IPS DF 4.7 (cell line): ENCODE measurements at regions not wholly inside any gene's neighbourhood (a gene's known extent, or its start where the extent isn't known, plus 50 kb on each side); places are given as distances from the start of the nearest gene placed in this dataset.

Source experiments
- DNase-seq: peaks from one replicate; pipeline ENCODE4 v3.0.0-alpha.2; 2013; ENCODE audit warnings: low spot score; ENCODE audit errors: extremely low read depth

GRCh38 chr17:36863676-36864612, 73.3 kb upstream of the LHX1 start:
- DNase-seq, result no peak

- no peak for DNase-seq
Observed at GRCh38 chr17:36864827-36865430, 72.3 kb upstream of the LHX1 start.

- no peak for DNase-seq
Observed at GRCh38 chr17:36867716-36868341, 69.4 kb upstream of the LHX1 start.

DNA sequence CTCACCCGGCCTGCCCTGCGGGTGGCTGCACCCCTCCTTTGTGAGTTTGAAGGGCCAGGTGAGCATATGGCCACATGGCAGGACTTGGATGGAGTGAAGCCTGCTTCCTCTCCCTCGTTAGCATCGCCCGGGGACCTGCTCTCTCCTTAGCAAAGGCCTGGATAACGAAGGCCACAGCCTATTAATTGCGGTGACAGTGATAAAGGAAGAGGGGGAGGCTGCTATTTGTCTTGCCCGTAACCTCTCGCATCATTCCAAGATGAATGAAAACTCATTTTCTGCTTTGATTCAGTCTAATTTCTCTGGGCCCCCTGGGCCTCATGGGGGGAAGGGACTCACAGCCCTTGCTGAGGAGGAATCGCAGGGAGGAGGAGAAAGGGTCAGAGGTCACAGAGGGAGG, 68.5 kb upstream of the LHX1 start:
- no peak for DNase-seq

DNA sequence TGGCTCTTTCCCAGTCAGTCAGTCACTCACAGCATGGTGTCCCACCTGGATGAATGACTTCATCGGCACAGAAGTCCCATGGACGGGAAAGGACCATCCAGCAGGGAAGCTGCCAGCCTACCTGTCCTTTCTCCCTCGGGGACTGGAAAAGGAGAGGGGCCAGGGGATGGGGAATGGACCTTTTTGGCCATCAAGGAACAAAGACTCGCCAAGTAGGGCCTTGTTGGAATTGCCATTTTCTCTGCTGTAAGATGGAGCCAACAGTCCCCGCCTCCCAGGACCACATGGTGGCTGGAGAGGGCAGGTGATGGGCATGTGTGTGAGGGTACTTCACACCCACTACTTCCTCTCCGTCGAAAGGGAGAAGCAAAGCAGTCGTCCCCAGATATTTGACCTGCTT, 67.8 kb upstream of the LHX1 start:
- no peak for DNase-seq

DNA sequence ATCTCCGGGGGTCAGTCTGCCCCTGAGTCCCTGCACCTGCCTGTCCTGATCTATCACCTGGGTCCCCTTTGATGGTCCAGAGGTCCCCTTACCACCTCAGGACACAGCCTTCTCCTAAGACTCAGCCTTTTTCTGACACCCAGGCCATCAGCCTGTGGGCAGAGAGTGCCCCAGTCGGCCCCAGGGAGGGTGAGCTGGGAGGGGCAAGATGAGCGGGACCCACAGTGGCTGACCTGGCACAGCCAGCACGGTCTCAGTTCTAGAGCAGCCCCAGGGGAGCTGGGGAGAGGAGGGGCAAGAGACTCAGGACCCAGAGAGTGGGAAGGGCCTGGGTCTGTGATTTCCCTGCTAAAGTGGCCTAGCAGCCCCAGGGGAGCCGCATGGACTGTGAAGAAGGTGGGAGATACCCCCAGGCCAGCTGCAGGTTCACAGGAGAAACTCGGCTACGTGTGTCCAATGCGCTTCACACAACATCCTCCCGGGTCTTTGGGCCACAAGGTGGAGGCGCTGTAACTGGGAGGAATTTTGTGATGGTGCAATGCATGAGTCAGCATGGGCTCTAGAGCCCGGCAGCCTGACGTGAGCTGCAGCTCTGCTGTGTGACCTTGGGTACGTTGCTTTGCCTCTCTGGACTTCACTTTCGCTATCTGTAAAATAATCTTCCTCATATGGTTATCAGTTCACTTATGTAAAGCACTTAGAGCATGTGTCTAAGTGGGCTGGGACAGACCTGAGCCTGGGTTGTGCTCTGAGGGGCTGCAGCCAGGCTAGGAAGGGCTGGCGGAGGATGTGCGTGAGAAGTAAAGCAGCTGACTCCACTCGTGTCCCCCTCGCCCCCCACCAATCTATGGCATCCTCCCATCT, 67.2 kb upstream of the LHX1 start:
- DNase-seq, result no peak

DNA sequence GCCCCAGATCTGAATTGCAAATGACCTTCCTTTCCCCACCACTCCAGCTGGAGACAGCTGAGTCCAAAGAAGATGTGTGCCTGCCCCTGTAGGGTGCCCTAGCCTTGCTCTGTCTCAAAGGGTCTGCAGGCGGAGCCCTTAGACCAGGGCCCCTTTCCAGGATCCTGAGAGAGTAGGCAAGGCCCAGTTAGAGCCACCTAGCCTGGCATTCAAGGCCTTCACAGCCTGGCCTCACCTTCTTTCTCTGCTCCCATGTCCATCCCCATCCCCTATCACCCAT, 66.6 kb upstream of the LHX1 start:
- DNase-seq, result no peak

DNA sequence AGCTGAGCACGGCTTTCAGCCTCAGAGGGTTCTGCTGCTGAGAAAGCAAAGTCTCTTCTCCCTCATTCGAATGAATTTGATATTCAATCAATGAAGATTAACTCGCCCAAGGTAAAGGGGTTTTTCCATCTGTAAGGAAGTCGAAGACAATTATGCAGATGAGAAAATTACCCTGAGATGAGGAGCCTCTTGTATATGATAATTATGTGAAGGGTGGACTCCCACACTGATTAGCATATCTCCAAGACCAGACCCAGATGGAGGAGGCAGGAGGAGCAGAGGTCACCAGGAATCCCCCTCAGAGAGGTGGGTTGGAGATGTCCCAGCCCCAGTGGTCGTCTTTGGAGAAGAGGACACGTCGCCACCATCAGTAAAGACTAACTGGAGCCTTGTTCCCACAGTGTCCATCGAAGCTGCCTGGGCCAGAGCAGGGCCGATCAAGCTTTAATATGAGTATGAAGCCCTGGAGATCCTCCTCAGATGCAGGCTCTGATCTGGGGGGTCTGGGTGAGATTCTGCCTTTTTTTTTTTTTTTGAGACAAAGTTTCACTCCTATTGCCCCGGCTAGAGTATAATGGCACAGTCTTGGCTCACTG, 61.5 kb upstream of the LHX1 start:
- DNase-seq, result no peak

DNA sequence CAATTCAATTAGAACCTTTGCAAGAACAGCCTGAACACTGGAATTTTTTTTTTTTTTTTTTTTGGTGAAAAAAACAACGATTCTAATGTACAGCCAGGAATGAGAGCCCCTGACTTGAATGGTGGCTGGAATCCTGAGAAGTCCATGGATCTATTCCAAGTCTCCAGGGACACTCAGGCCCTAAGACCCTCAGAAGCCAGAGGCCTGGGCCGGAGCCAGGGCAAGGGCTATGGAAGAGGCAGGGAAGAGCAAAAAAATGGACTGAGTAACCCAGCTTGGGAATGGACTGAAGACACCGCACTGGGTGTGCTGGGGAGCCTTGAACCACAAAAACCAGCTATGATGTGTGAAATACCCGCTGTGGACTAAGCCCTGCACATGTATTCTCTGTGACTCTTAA, 60.3 kb upstream of the LHX1 start:
- DNase-seq, result no peak

DNA sequence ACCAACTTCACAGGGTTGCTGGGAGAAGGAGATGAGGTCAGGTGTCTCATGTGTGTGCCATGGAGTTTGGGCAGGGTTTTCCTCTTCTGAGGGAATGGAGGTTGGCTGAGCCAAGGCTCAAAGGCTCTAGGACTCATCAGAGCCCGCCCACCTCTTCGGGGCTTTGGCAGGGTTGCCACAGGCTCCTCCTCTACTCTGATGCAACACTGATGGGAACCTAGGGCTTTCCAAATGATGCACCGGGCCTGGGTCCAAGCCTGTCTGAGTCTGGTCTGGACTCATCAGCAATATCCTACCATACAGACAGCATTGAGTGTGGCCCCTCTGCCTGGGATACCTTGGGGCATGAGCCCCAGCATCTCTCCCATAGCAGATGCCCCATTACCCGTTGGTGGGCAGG, 59.5 kb upstream of the LHX1 start:
- no peak for DNase-seq

DNA sequence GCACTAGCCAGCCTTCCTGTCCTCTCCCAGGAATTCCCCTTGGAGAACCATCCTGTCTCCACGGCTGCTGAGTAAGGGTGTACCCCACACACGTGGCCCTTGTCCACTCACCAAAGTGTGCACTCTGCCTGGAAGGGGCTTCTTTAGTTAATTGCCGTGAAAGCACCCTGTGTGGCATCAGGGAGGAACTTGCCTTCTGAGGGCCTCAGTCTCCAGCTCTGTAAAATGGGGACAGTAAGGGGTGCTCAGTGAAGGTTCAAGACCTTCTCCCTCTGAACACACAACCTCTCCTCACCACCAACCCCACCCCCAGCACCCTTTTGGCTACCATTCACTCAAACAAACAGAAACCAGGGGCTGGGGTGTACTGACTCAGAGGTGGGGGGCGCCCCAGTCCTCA, 59.1 kb upstream of the LHX1 start:
- no peak for DNase-seq

- no peak for DNase-seq
Observed at GRCh38 chr17:36879027-36879426, 58.2 kb upstream of the LHX1 start.

DNA sequence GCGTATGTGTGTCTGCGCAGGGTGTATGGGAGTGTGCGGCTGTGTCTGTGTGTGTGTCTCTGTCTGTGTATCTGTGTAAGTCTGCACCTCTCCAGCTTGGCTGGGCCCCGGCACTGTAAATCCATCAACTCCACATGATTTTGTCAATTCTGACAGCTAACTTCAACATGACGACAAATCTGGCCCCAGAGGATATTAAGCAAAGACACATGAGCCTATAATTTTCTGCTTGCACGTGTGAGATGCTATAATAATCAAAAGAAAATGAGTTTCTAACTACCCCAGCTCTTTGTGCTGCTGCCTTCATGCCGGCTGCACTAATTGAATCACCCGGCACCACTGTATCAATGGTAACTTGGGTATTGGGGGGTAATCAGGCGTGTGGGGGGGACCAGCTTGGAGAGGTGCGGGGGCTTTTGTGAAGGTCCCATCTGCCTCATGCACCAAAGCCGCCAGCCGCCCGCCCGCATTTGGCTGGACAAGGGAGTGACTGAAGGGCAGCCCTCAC, 57.6 kb upstream of the LHX1 start:
- no peak for DNase-seq

- no peak for DNase-seq
Observed at GRCh38 chr17:36880268-36880905, 56.9 kb upstream of the LHX1 start.

DNA sequence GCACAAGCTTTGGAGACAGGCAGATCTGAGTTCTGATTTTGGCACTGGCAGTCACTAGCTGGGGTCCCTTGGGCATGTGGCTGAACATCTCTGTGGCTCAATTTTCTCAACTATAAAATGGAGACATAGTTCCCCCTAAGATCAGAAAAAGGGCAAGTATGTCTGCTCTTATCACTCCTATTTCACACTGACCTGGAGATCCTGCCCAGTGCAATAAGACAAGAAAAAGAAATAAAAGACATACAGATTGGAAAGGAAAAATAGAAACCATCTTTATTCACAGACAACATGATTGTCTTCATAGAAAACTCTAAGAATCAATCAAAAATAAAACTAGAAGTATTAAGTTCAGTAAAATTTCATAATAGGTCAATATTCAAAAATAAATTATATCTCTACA, 56.0 kb upstream of the LHX1 start:
- DNase-seq, result no peak

GRCh38 chr17:36884495-36885152, 52.7 kb upstream of the LHX1 start:
- no peak for DNase-seq

- DNase-seq, result no peak
Observed at GRCh38 chr17:36885153-36885735, 52.0 kb upstream of the LHX1 start.

DNA sequence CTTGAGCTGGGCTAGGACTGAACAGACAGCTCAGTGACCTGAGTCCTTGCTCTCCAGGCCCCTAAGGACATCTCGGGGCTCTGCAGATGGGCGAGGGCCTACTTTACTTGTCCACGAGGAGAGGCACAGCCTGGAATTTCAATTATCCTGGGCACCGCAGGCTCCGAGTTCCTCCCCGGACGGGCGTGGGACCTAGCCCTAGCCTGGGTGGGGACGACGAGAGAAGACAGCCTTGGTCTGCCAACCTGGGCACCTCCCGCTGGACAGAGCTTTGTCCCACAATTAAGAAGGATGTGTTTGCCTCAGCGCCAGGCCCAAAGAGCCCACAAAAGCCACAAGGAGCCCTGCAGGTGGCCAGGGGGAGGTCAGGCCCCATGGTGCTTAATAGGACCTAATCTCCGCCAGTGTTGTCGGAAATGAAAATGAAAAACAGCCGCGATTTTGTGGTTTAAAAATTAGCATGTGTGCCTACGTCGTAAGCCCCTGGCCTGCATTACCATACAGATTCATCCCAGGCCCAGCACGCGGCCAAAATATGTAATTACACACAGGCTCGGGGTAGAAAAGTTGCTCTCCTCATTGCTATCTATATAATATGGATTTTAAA, 51.4 kb upstream of the LHX1 start:
- no peak for DNase-seq
